ENCODE measurements at regions not wholly inside any gene's neighbourhood (a gene's known extent, or its start where the extent isn't known, plus 50 kb on each side); places are given as distances from the start of the nearest gene placed in this dataset.

- DNase-seq (ENCODE audit: low read depth): no peak
Observed at GRCh38 chr9:81113453-81114124, 575.8 kb downstream of the TLE1 start.

- DNase-seq (ENCODE audit: low read depth): no peak
Observed at GRCh38 chr9:81112627-81113452, 576.5 kb downstream of the TLE1 start.

- DNase-seq (ENCODE audit: low read depth): no peak
Observed at GRCh38 chr9:81108821-81109220, 580.5 kb downstream of the TLE1 start.

GRCh38 chr9:81108391-81108790, 581.0 kb downstream of the TLE1 start:
- DNase-seq (ENCODE audit: low read depth): no peak

GRCh38 chr9:81103597-81104471, 585.5 kb downstream of the TLE1 start:
- no peak for DNase-seq (ENCODE audit: low read depth)

- no peak for DNase-seq (ENCODE audit: low read depth)
Observed at GRCh38 chr9:81097131-81097847, 592.1 kb downstream of the TLE1 start.

GRCh38 chr9:81096625-81097024, 592.7 kb downstream of the TLE1 start:
- DNase-seq (ENCODE audit: low read depth): no peak

GRCh38 chr9:81092057-81092456, 597.3 kb downstream of the TLE1 start:
- no peak for DNase-seq (ENCODE audit: low read depth)

GRCh38 chr9:81088341-81088740, 601.0 kb downstream of the TLE1 start:
- DNase-seq (ENCODE audit: low read depth): no peak

- no peak for DNase-seq (ENCODE audit: low read depth)
Observed at GRCh38 chr9:81086416-81086815, 602.9 kb downstream of the TLE1 start.

GRCh38 chr9:81083854-81084512, 605.4 kb downstream of the TLE1 start:
- no peak for DNase-seq (ENCODE audit: low read depth)

- DNase-seq (ENCODE audit: low read depth): no peak
Observed at GRCh38 chr9:81083067-81083466, 606.3 kb downstream of the TLE1 start.

- no peak for DNase-seq (ENCODE audit: low read depth)
Observed at GRCh38 chr9:81082221-81082620, 607.1 kb downstream of the TLE1 start.

GRCh38 chr9:81080900-81081299, 608.4 kb downstream of the TLE1 start:
- DNase-seq (ENCODE audit: low read depth): no peak

GRCh38 chr9:81080185-81080584, 609.2 kb downstream of the TLE1 start:
- DNase-seq (ENCODE audit: low read depth): no peak

GRCh38 chr9:81079055-81079454, 610.3 kb downstream of the TLE1 start:
- DNase-seq (ENCODE audit: low read depth): no peak

- no peak for DNase-seq (ENCODE audit: low read depth)
Observed at GRCh38 chr9:81078555-81078954, 610.8 kb downstream of the TLE1 start.

GRCh38 chr9:81077572-81077971, 611.8 kb downstream of the TLE1 start:
- DNase-seq (ENCODE audit: low read depth): no peak

- no peak for DNase-seq (ENCODE audit: low read depth)
Observed at GRCh38 chr9:81076131-81076530, 613.2 kb downstream of the TLE1 start.

GRCh38 chr9:81074221-81074620, 615.1 kb downstream of the TLE1 start:
- DNase-seq (ENCODE audit: low read depth): no peak

- DNase-seq (ENCODE audit: low read depth): no peak
Observed at GRCh38 chr9:81073821-81074220, 615.5 kb downstream of the TLE1 start.

All from activated T-cell treated with anti-CD3 and anti-CD28 coated beads for 48 hours (primary cell).